GM23338 (cell line): ENCODE measurements at regions not wholly inside any gene's neighbourhood (a gene's known extent, or its start where the extent isn't known, plus 50 kb on each side); places are given as distances from the start of the nearest gene placed in this dataset.

Source experiments
- ATAC-seq: fragments of 200-7000 bp; cut with Tn5 transposase; 3 replicates; pipeline ENCODE4 v1.9.1; 2020
- DNase-seq: peaks from one replicate; pipeline ENCODE4 v3.0.0-alpha.2; 2015; ENCODE audit warnings: low spot score
- H2AFZ ChIP-seq: fragments of 200-600 bp; sonication (generic); 2 replicates; pipeline ENCODE4 v1.8.0; 2016; ENCODE audit warnings: antibody characterized with exemption, mild to moderate bottlenecking, moderate library complexity
- H3F3A ChIP-seq: fragments of 200-600 bp; sonication (generic); replicated peaks from 2 replicates; pipeline ENCODE4 v1.8.0; 2017; ENCODE audit warnings: antibody characterized with exemption, mixed run types, low read depth
- H3K27ac ChIP-seq: fragments of 200-600 bp; sonication (generic); 2 replicates; pipeline ENCODE4 v1.6.1; 2016; ENCODE audit warnings: low read depth
- H3K27me3 ChIP-seq: fragments of 200-600 bp; sonication (generic); 2 replicates; pipeline ENCODE4 v1.8.0; 2016; ENCODE audit warnings: mild to moderate bottlenecking, mixed run types, moderate library complexity; ENCODE audit not compliant: insufficient read depth
- H3K36me3 ChIP-seq: fragments of 200-600 bp; sonication (generic); 2 replicates; pipeline ENCODE4 v1.8.0; 2016; ENCODE audit warnings: mild to moderate bottlenecking; ENCODE audit not compliant: insufficient read depth
- H3K4me1 ChIP-seq: fragments of 200-600 bp; sonication (generic); 2 replicates; pipeline ENCODE4 v1.8.0; 2016; ENCODE audit warnings: mild to moderate bottlenecking, moderate library complexity; ENCODE audit not compliant: insufficient read depth
- H3K4me2 ChIP-seq: fragments of 200-600 bp; sonication (generic); 2 replicates; pipeline ENCODE4 v1.7.1; 2017; ENCODE audit warnings: mixed run types
- H3K4me3 ChIP-seq: fragments of 200-600 bp; sonication (generic); 2 replicates; pipeline ENCODE4 v1.6.1; 2016; ENCODE audit warnings: mixed run types
- H3K79me2 ChIP-seq: fragments of 200-600 bp; sonication (generic); replicated peaks from 2 replicates; pipeline ENCODE4 v1.8.0; 2017; ENCODE audit warnings: mild to moderate bottlenecking; ENCODE audit not compliant: insufficient read depth
- H3K9me2 ChIP-seq: fragments of 200-600 bp; sonication (generic); 2 replicates; pipeline ENCODE4 v1.8.0; 2017; ENCODE audit not compliant: insufficient read depth
- H4K20me1 ChIP-seq: fragments of 200-600 bp; sonication (generic); replicated peaks from 2 replicates; pipeline ENCODE4 v1.8.0; 2017; ENCODE audit warnings: mild to moderate bottlenecking; ENCODE audit not compliant: insufficient read depth
- H3K27ac Mint-ChIP-seq: 2 replicates; pipeline ENCODE4 v1.8.0; 2020; ENCODE audit warnings: inconsistent platforms, mild to moderate bottlenecking, moderate library complexity, mixed read lengths
- H3K27me3 Mint-ChIP-seq: 3 replicates; pipeline ENCODE4 v1.8.0; 2022; ENCODE audit warnings: low read depth, mild to moderate bottlenecking, moderate library complexity, mixed read lengths, inconsistent platforms; ENCODE audit not compliant: insufficient read depth, poor library complexity
- H3K36me3 Mint-ChIP-seq: 3 replicates; pipeline ENCODE4 v1.8.0; 2021; ENCODE audit warnings: low read depth, mild to moderate bottlenecking, inconsistent platforms, moderate library complexity, mixed read lengths
- H3K4me1 Mint-ChIP-seq: 3 replicates; pipeline ENCODE4 v1.8.0; 2020; ENCODE audit warnings: mild to moderate bottlenecking, inconsistent platforms, mixed read lengths
- H3K4me3 Mint-ChIP-seq: 3 replicates; pipeline ENCODE4 v1.8.0; 2021; ENCODE audit warnings: moderate library complexity, mild to moderate bottlenecking, inconsistent platforms, mixed read lengths
- H3K9me3 Mint-ChIP-seq: 3 replicates; pipeline ENCODE4 v1.8.0; 2020; ENCODE audit warnings: moderate library complexity, mild to moderate bottlenecking, inconsistent platforms, mixed read lengths
- EZH2 ChIP-seq: fragments of 200-600 bp; sonication (generic); IDR thresholded peaks from one replicate; pipeline ENCODE4 v1.8.0; 2017; ENCODE audit warnings: antibody characterized with exemption, mild to moderate bottlenecking, low read depth; ENCODE audit not compliant: unreplicated experiment
- EZH2phosphoT487 ChIP-seq: fragments of 200-600 bp; sonication (generic); IDR thresholded peaks from one replicate; pipeline ENCODE4 v1.8.1; 2018; ENCODE audit warnings: antibody characterized with exemption; ENCODE audit not compliant: unreplicated experiment
- JUNB ChIP-seq: IDR thresholded peaks from one replicate; pipeline ENCODE4 v1.6.1; 2016; ENCODE audit warnings: antibody characterized with exemption; ENCODE audit not compliant: unreplicated experiment
- POLR2AphosphoS5 ChIP-seq: IDR thresholded peaks from 2 replicates; pipeline ENCODE4 v1.6.1; 2016; ENCODE audit warnings: antibody characterized with exemption, low read depth
- REST ChIP-seq: IDR thresholded peaks from one replicate; pipeline ENCODE4 v1.6.1; 2018; ENCODE audit warnings: antibody characterized with exemption; ENCODE audit not compliant: unreplicated experiment
- STAT1 ChIP-seq: IDR thresholded peaks from one replicate; pipeline ENCODE4 v1.6.1; 2016; ENCODE audit warnings: antibody characterized with exemption; ENCODE audit not compliant: unreplicated experiment
- ZNF114 ChIP-seq: fragments of 250-450 bp; sonication (Bioruptor Pico); IDR thresholded peaks from 2 replicates; pipeline ENCODE4 v1.5.0; 2020; ENCODE audit warnings: mild to moderate bottlenecking, moderate library complexity
- ZNF331 ChIP-seq: fragments of 250-450 bp; sonication (Bioruptor Pico); IDR thresholded peaks from 2 replicates; pipeline ENCODE4 v1.5.0; 2020; ENCODE audit warnings: low read depth, mild to moderate bottlenecking, moderate library complexity
- ZNF462 ChIP-seq: fragments of 250-450 bp; sonication (Bioruptor Pico); IDR thresholded peaks from 2 replicates; pipeline ENCODE4 v1.5.0; 2020; ENCODE audit warnings: mild to moderate bottlenecking, moderate library complexity
- TF ChIP-seq, protein P1 (sequence below): IDR thresholded peaks from 2 replicates; pipeline ENCODE4 v1.6.1; 2016; ENCODE audit warnings: antibody characterized with exemption

DNA sequence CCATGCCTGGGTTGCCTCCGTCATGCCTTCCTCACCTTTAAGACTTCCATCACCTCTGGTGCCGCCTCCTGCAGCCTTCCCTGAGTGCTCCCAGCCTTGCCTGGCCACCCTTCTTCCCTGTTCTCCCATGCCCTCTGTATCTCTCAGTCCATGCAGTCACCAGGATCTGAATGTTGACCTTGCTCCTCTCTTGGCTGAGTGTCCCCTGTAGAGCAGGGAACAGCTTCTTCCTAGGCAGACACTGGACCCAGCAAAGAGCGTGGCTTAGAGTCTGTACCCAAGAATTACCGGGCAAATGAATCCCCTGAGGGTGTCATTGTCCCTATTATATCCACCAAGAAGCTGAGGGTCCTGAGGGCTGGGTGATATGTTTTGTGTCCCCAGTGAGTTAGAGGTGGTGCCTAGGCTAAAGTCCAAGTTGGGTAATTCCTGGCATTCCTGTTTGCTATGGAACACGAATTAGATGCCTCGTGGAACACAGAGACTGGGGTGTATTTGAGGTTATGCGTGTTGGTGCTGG lies 505.6 kb downstream of the RPS24 start:
- no peak overlapping the region for H3K27ac Mint-ChIP-seq

More for the DNA sequence above, 505.6 kb downstream of the RPS24 start:
- TF ChIP-seq JUNB (no peak), ZNF114 (CRISPR knock-in tag) (no peak), EZH2 (no peak), REST (no peak), EZH2phosphoT487 (no peak), STAT1 (no peak), ZNF462 (CRISPR knock-in tag) (no peak), POLR2AphosphoS5 (no peak), ZNF331 (CRISPR knock-in tag) (no peak)
- TF ChIP-seq, protein P1, sequence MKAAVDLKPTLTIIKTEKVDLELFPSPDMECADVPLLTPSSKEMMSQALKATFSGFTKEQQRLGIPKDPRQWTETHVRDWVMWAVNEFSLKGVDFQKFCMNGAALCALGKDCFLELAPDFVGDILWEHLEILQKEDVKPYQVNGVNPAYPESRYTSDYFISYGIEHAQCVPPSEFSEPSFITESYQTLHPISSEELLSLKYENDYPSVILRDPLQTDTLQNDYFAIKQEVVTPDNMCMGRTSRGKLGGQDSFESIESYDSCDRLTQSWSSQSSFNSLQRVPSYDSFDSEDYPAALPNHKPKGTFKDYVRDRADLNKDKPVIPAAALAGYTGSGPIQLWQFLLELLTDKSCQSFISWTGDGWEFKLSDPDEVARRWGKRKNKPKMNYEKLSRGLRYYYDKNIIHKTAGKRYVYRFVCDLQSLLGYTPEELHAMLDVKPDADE, result no peak
- ATAC-seq (no peak), DNase-seq (no peak)
- Histone ChIP-seq H3K4me2 (no peak overlapping the region), H4K20me1 (no peaks in the 10 kb centered on the region), H3K27ac (no peak overlapping the region), H3K36me3 (no peaks in the 10 kb centered on the region), H3K79me2 (no peaks in the 10 kb centered on the region), H3K27me3 (no peaks in the 10 kb centered on the region), H2AFZ (no peak overlapping the region), H3K4me1 (no peaks in the 10 kb centered on the region), H3K4me3 (no peak overlapping the region), H3K9me2 (no peaks in the 10 kb centered on the region), H3F3A (no peaks in the 10 kb centered on the region)
- no peaks in the 10 kb centered on the region; the same call in 1 of the 3 replicates for H3K9me3 Mint-ChIP-seq
- H3K36me3 Mint-ChIP-seq, result no peaks in the 10 kb centered on the region
- H3K4me1 Mint-ChIP-seq, result peaks cover 8% of the 10 kb centered on the region; the same call in 2 of the 3 replicates
- no peak overlapping the region for H3K4me3 Mint-ChIP-seq
- peaks cover 8% of the 10 kb centered on the region for H3K27me3 Mint-ChIP-seq
